ENCODE measurements at regions not wholly inside any gene's neighbourhood (a gene's known extent, or its start where the extent isn't known, plus 50 kb on each side); places are given as distances from the start of the nearest gene placed in this dataset.
A peak's percentile ranks its signal among the peaks of the same experiment; 100 is the strongest.

DNA sequence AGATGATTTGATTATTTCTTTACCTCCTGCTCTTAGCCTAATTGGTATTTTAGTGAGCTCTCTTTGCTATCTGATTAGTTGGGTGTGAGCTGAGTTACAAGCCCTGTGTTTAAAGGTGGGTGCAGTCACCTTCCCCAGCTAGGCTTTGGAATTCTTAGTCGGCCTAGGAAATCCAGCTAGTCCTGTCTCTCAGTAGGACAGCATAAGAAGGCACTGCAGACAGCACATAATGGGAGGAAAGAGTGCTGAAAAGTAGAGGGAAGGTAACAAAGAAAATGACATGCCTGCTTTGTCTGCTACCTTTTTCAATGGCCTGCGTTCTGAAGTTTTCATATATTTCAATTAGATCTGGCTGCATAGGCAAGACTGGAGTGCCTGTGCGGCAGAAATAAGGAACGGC, 1794.0 kb upstream of the CELF4 start:
- no peaks in the 10 kb centered on the region for H3K36me3 ChIP-seq (replicated peaks in 1 of 2; ENCODE audit: control insufficient read depth in 2 of 2, insufficient read depth in 2 of 2, low read length in 2 of 2)
- peak overlapping the region; percentile 83 for H2AFZ ChIP-seq (ENCODE audit: low read length)
- no peak overlapping the region for H3K23ac ChIP-seq (ENCODE audit: low read depth, low read length, poor library complexity)
- WGBS, 2 donors (ENCODE audit: extremely low coverage in 2 of 2, insufficient read length in 2 of 2, insufficient replicate concordance in 1 of 2), result no CpG with 5 or more reads among the region's 4 CpGs
- peak overlapping the region; percentile 13 for H3K27ac ChIP-seq (replicated peaks; ENCODE audit: low read length)
- no peak overlapping the region for H3K4ac ChIP-seq (ENCODE audit: low read length)
- no peak overlapping the region for H2AK5ac ChIP-seq (ENCODE audit: low read depth, low read length)
- no peaks in the 10 kb centered on the region for H3K27me3 ChIP-seq (ENCODE audit: control insufficient read depth in 3 of 3, insufficient read depth in 3 of 3, low read depth in 1 of 3, low read length in 3 of 3)
- H3K9me3 ChIP-seq (replicated peaks in 1 of 2; ENCODE audit: control insufficient read depth in 2 of 2, insufficient read depth in 1 of 2, low read depth in 1 of 2, low read length in 2 of 2), result no peaks in the 10 kb centered on the region
- H4K8ac ChIP-seq (ENCODE audit: low read depth, low read length), result no peak overlapping the region
- no peak overlapping the region for H2BK15ac ChIP-seq (ENCODE audit: low read length)
- H2BK120ac ChIP-seq (ENCODE audit: low read depth, low read length), result no peak overlapping the region
- no peak for DNase-seq (ENCODE audit: low spot score)
- no peak overlapping the region for H2BK12ac ChIP-seq (ENCODE audit: low read length)
- no peak overlapping the region for H4K91ac ChIP-seq (ENCODE audit: low read depth, low read length, poor library complexity)
- H3K4me1 ChIP-seq (ENCODE audit: control insufficient read depth in 2 of 2, insufficient read depth in 1 of 2, low read depth in 1 of 2, low read length in 2 of 2), result peaks cover 5% of the 10 kb centered on the region in 2 donors
- H3K14ac ChIP-seq (ENCODE audit: low read length), result no peak overlapping the region
- H3K9ac ChIP-seq (ENCODE audit: low read depth, low read length, poor library complexity), result no peak overlapping the region
- no peaks in the 10 kb centered on the region for H3K79me1 ChIP-seq (ENCODE audit: low read depth, low read length)
- H3K4me2 ChIP-seq (ENCODE audit: insufficient read depth, low read length, poor library complexity, severe bottlenecking), result no peak overlapping the region
- H2BK5ac ChIP-seq (ENCODE audit: low read length), result no peak overlapping the region
- no peak overlapping the region for H3K18ac ChIP-seq (ENCODE audit: low read length)
- no peak overlapping the region for H3K4me3 ChIP-seq (ENCODE audit: low read length in 2 of 2)

DNA sequence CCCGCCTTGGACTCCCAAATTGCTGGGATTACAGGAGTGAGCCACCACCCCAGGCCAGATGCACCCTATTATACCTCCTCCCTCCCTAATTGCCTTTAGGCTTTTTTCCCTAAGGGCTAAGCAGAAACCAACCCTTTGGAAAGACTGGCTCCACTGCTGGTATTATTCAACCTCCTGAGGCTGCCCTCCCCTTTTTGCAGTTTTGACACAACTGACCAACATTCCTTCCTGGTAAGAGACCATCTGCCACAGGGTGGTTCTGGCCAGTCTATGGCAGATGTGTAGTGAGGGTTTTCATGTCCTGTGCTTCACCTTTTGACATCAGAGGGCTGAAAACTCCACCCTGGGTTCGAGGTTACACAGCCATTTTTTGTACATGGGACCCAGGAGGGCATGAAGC, 1785.3 kb upstream of the CELF4 start:
- WGBS, 2 donors (ENCODE audit: extremely low coverage in 2 of 2, insufficient read length in 2 of 2, insufficient replicate concordance in 1 of 2), result no CpG with 5 or more reads among the region's 2 CpGs
- no peak overlapping the region for H3K4me2 ChIP-seq (ENCODE audit: insufficient read depth, low read length, poor library complexity, severe bottlenecking)
- no peak overlapping the region for H2BK15ac ChIP-seq (ENCODE audit: low read length)
- H4K91ac ChIP-seq (ENCODE audit: low read depth, low read length, poor library complexity), result no peak overlapping the region
- H3K9ac ChIP-seq (ENCODE audit: low read depth, low read length, poor library complexity), result no peak overlapping the region
- H3K23ac ChIP-seq (ENCODE audit: low read depth, low read length, poor library complexity), result no peak overlapping the region
- peaks cover 0 to 6% (median 0%) of the 10 kb centered on the region in 3 experiments for H3K27me3 ChIP-seq (ENCODE audit: control insufficient read depth in 3 of 3, insufficient read depth in 3 of 3, low read depth in 1 of 3, low read length in 3 of 3)
- no peak overlapping the region for H3K18ac ChIP-seq (ENCODE audit: low read length)
- no peak overlapping the region for H3K14ac ChIP-seq (ENCODE audit: low read length)
- no peak overlapping the region for H3K4ac ChIP-seq (ENCODE audit: low read length)
- H2BK5ac ChIP-seq (ENCODE audit: low read length), result no peak overlapping the region
- H3K36me3 ChIP-seq (replicated peaks in 1 of 2; ENCODE audit: control insufficient read depth in 2 of 2, insufficient read depth in 2 of 2, low read length in 2 of 2), result no peaks in the 10 kb centered on the region
- no peak overlapping the region for H3K4me3 ChIP-seq (ENCODE audit: low read length in 2 of 2)
- no peak overlapping the region for H4K8ac ChIP-seq (ENCODE audit: low read depth, low read length)
- no peak overlapping the region for H2BK120ac ChIP-seq (ENCODE audit: low read depth, low read length)
- no peaks in the 10 kb centered on the region for H3K9me3 ChIP-seq (replicated peaks in 1 of 2; ENCODE audit: control insufficient read depth in 2 of 2, insufficient read depth in 1 of 2, low read depth in 1 of 2, low read length in 2 of 2)
- no peak overlapping the region for H3K27ac ChIP-seq (replicated peaks; ENCODE audit: low read length)
- no peak overlapping the region for H2AFZ ChIP-seq (ENCODE audit: low read length)
- no peaks in the 10 kb centered on the region for H3K79me1 ChIP-seq (ENCODE audit: low read depth, low read length)
- no peak overlapping the region for H2BK12ac ChIP-seq (ENCODE audit: low read length)
- DNase-seq (ENCODE audit: low spot score), result no peak
- peaks cover 5 to 8% of the 10 kb centered on the region in 2 donors for H3K4me1 ChIP-seq (ENCODE audit: control insufficient read depth in 2 of 2, insufficient read depth in 1 of 2, low read depth in 1 of 2, low read length in 2 of 2)
- no peak overlapping the region for H2AK5ac ChIP-seq (ENCODE audit: low read depth, low read length)

DNA sequence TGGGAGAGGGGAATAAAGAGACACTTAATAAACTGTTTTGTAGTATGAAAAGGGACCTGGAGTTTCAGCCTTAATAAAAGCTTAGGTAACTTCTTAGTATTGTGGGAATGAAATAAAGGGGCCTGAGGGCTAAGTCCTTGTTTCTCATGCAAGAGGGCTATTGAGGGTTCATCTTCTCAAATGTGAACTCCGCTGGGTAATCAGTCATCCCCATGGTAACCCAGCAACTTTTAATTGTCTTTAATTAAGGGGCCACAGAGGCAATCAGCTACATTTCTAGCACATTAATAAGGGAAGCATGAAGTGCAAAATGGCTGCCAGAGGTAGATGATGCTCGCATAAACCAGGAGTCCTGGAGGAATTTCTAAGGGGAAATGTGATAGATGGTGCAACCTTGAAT, 1784.2 kb upstream of the CELF4 start:
- no peak overlapping the region for H3K9ac ChIP-seq (ENCODE audit: low read depth, low read length, poor library complexity)
- no peak overlapping the region for H2AFZ ChIP-seq (ENCODE audit: low read length)
- H3K4me3 ChIP-seq (ENCODE audit: low read length in 2 of 2), result no peak overlapping the region
- H3K4me1 ChIP-seq (ENCODE audit: control insufficient read depth in 2 of 2, insufficient read depth in 1 of 2, low read depth in 1 of 2, low read length in 2 of 2), result peaks cover 5 to 8% of the 10 kb centered on the region in 2 donors
- no peak overlapping the region for H3K27ac ChIP-seq (replicated peaks; ENCODE audit: low read length)
- no peak overlapping the region for H4K8ac ChIP-seq (ENCODE audit: low read depth, low read length)
- H2BK15ac ChIP-seq (ENCODE audit: low read length), result no peak overlapping the region
- DNase-seq (ENCODE audit: low spot score), result no peak
- no peak overlapping the region for H2BK12ac ChIP-seq (ENCODE audit: low read length)
- no peaks in the 10 kb centered on the region for H3K9me3 ChIP-seq (replicated peaks in 1 of 2; ENCODE audit: control insufficient read depth in 2 of 2, insufficient read depth in 1 of 2, low read depth in 1 of 2, low read length in 2 of 2)
- no peak overlapping the region for H2BK5ac ChIP-seq (ENCODE audit: low read length)
- no CpG with 5 or more reads among the region's 2 CpGs for WGBS, 2 donors (ENCODE audit: extremely low coverage in 2 of 2, insufficient read length in 2 of 2, insufficient replicate concordance in 1 of 2)
- no peak overlapping the region for H3K14ac ChIP-seq (ENCODE audit: low read length)
- H3K18ac ChIP-seq (ENCODE audit: low read length), result no peak overlapping the region
- H2AK5ac ChIP-seq (ENCODE audit: low read depth, low read length), result no peak overlapping the region
- H3K4me2 ChIP-seq (ENCODE audit: insufficient read depth, low read length, poor library complexity, severe bottlenecking), result no peak overlapping the region
- H3K27me3 ChIP-seq (ENCODE audit: control insufficient read depth in 3 of 3, insufficient read depth in 3 of 3, low read depth in 1 of 3, low read length in 3 of 3), result peaks cover 0 to 6% (median 0%) of the 10 kb centered on the region in 3 experiments
- no peaks in the 10 kb centered on the region for H3K36me3 ChIP-seq (replicated peaks in 1 of 2; ENCODE audit: control insufficient read depth in 2 of 2, insufficient read depth in 2 of 2, low read length in 2 of 2)
- no peak overlapping the region for H4K91ac ChIP-seq (ENCODE audit: low read depth, low read length, poor library complexity)
- no peaks in the 10 kb centered on the region for H3K79me1 ChIP-seq (ENCODE audit: low read depth, low read length)
- H3K4ac ChIP-seq (ENCODE audit: low read length), result no peak overlapping the region
- no peak overlapping the region for H3K23ac ChIP-seq (ENCODE audit: low read depth, low read length, poor library complexity)
- no peak overlapping the region for H2BK120ac ChIP-seq (ENCODE audit: low read depth, low read length)

DNA sequence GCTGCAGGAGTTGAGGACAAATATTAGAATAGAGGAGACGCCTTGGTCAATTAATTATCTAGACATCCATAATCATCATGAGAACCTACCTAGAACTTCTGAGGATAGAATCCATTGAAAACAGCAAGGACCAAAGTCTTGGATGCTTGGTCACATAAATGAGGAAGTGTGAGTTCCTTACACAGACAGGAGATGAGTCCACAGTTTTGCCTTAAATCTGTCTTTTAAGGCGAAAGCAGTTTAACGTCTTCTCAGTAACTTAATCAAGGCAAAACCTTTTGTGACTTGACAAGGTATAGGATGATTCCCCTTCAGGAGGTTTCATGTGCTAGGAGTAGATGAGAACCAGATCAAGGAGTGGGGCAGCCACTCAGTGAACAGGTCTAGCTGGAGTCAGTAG, 1783.2 kb upstream of the CELF4 start:
- H4K91ac ChIP-seq (ENCODE audit: low read depth, low read length, poor library complexity), result no peak overlapping the region
- H3K79me1 ChIP-seq (ENCODE audit: low read depth, low read length), result no peaks in the 10 kb centered on the region
- no peak overlapping the region for H4K8ac ChIP-seq (ENCODE audit: low read depth, low read length)
- DNase-seq (ENCODE audit: low spot score), result no peak
- H2BK5ac ChIP-seq (ENCODE audit: low read length), result no peak overlapping the region
- peaks cover 0 to 6% (median 0%) of the 10 kb centered on the region in 3 experiments for H3K27me3 ChIP-seq (ENCODE audit: control insufficient read depth in 3 of 3, insufficient read depth in 3 of 3, low read depth in 1 of 3, low read length in 3 of 3)
- H3K36me3 ChIP-seq (replicated peaks in 1 of 2; ENCODE audit: control insufficient read depth in 2 of 2, insufficient read depth in 2 of 2, low read length in 2 of 2), result no peaks in the 10 kb centered on the region
- no peak overlapping the region for H3K4me3 ChIP-seq (ENCODE audit: low read length in 2 of 2)
- H3K9me3 ChIP-seq (replicated peaks in 1 of 2; ENCODE audit: control insufficient read depth in 2 of 2, insufficient read depth in 1 of 2, low read depth in 1 of 2, low read length in 2 of 2), result no peaks in the 10 kb centered on the region
- no peak overlapping the region for H3K14ac ChIP-seq (ENCODE audit: low read length)
- H3K4ac ChIP-seq (ENCODE audit: low read length), result no peak overlapping the region
- no peak overlapping the region for H2BK120ac ChIP-seq (ENCODE audit: low read depth, low read length)
- WGBS, 2 donors (ENCODE audit: extremely low coverage in 2 of 2, insufficient read length in 2 of 2, insufficient replicate concordance in 1 of 2), result no CpG with 5 or more reads among the region's 3 CpGs
- no peak overlapping the region for H2AFZ ChIP-seq (ENCODE audit: low read length)
- H2BK12ac ChIP-seq (ENCODE audit: low read length), result no peak overlapping the region
- H3K4me2 ChIP-seq (ENCODE audit: insufficient read depth, low read length, poor library complexity, severe bottlenecking), result no peak overlapping the region
- H2AK5ac ChIP-seq (ENCODE audit: low read depth, low read length), result no peak overlapping the region
- no peak overlapping the region for H3K18ac ChIP-seq (ENCODE audit: low read length)
- no peak overlapping the region for H3K23ac ChIP-seq (ENCODE audit: low read depth, low read length, poor library complexity)
- H3K9ac ChIP-seq (ENCODE audit: low read depth, low read length, poor library complexity), result no peak overlapping the region
- no peak overlapping the region for H3K27ac ChIP-seq (replicated peaks; ENCODE audit: low read length)
- no peak overlapping the region for H2BK15ac ChIP-seq (ENCODE audit: low read length)
- peaks cover 5 to 8% of the 10 kb centered on the region in 2 donors for H3K4me1 ChIP-seq (ENCODE audit: control insufficient read depth in 2 of 2, insufficient read depth in 1 of 2, low read depth in 1 of 2, low read length in 2 of 2)

All from neuronal stem cell (in vitro differentiated cells).